Gastroesophageal sphincter (tissue), 3 donors: ENCODE measurements at regions not wholly inside any gene's neighbourhood (a gene's known extent, or its start where the extent isn't known, plus 50 kb on each side); places are given as distances from the start of the nearest gene placed in this dataset.

Experiments used
- CTCF ChIP-seq, 4 experiments: fragments of 200-600 bp in 2 of 4; fragments of 450-650 bp in 2 of 4; sonication (generic) in 1 of 4; IDR thresholded peaks; one replicate each; pipeline ENCODE4 v1.5.1; 2017 to 2019; ENCODE audit warnings: antibody characterized with exemption in 4 of 4, mild to moderate bottlenecking in 2 of 4, moderate library complexity in 2 of 4
- POLR2A ChIP-seq, 2 donors: fragments of 450-650 bp; IDR thresholded peaks; one replicate each; pipeline ENCODE4 v1.6.1; 2017; ENCODE audit warnings: antibody characterized with exemption in 2 of 2, mild to moderate bottlenecking in 2 of 2, moderate library complexity in 1 of 2
- POLR2AphosphoS5 ChIP-seq: sonication (generic); formaldehyde crosslinking; IDR thresholded peaks from one replicate; pipeline ENCODE4 v1.6.1; 2017; ENCODE audit warnings: antibody characterized with exemption

DNA sequence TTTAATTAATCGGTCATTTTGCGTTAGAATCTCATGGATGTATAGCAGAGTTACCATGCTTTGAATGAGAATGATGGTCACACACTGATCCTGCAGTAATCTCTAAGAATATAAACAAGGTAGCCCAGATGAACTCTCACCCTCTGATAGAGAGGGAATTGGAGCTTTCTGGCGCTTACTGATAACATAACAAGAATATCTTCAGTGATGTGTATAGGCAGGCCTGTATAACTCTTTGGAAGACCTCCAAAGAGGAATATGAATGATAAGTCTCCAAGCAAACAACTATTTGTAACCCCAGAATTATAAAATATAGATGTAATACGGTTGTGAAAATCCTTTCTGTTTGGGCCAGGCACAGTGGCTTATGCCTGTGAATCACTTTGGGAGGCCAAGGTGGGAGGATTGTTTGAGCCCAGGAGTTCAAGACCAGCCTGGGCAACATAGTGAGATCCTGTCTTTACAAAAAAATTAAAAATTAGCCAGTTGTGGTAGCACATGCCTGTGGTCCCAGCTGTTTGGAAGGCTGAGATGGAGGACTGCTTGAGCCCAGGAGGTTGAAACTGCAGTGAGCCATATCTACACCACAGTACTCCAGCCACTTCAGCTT lies 52.5 kb upstream of the LTBP1 start:
- no peak for TF ChIP-seq CTCF (IDR thresholded peaks at IDR 0.05)
- TF ChIP-seq POLR2A (IDR thresholded peaks at IDR 0.05): no peak
- TF ChIP-seq POLR2AphosphoS5: no peak
